ENCODE measurements at regions not wholly inside any gene's neighbourhood (a gene's known extent, or its start where the extent isn't known, plus 50 kb on each side); places are given as distances from the start of the nearest gene placed in this dataset.

- Histone ChIP-seq H3K9ac (ENCODE audit: low read length) (no peak overlapping the region), H2AFZ (ENCODE audit: low read depth, low read length, poor library complexity, severe bottlenecking) (no peak overlapping the region), H3K9me3 (ENCODE audit: control insufficient read depth in 1 of 2, insufficient read depth in 1 of 2, low read depth in 1 of 2, low read length in 2 of 2) (no peaks in the 10 kb centered on the region), H3K27me3 (ENCODE audit: insufficient read depth, low read length) (no peaks in the 10 kb centered on the region), H3K27ac (ENCODE audit: low read depth, low read length) (no peak overlapping the region), H3K79me2 (ENCODE audit: insufficient read depth, low read length) (no peaks in the 10 kb centered on the region), H3K4me2 (ENCODE audit: low read length) (no peak overlapping the region), H3K9me2 (ENCODE audit: insufficient read depth) (no peaks in the 10 kb centered on the region), H3K4me3 (replicated peaks in 1 of 2; ENCODE audit: low read depth in 1 of 2, low read length in 2 of 2) (no peak overlapping the region), H3K36me3 (ENCODE audit: control insufficient read depth in 1 of 2, insufficient read depth in 2 of 2, low read length in 2 of 2) (no peaks in the 10 kb centered on the region), H4K20me1 (ENCODE audit: insufficient read depth) (no peaks in the 10 kb centered on the region), H3K4me1 (ENCODE audit: control insufficient read depth in 1 of 2, insufficient read depth in 2 of 2, low read length in 2 of 2) (peaks cover 0 to 26% of the 10 kb centered on the region in 2 experiments; a peak in 2 of 4 replicates)
- DNase-seq (ENCODE audit: low read depth, low spot score) (no peak), ATAC-seq (no peak)
- POLR2A ChIA-PET, result no interaction called here
- BruUV-seq (replicated peaks), result no TSS peak
- RAD21 ChIA-PET (ENCODE audit: low non-redundant PET in 1 of 2, low total read pairs in 2 of 2, uncharacterized antibody in 2 of 2, unreplicated experiment in 2 of 2), result no interaction called here
- TF ChIP-seq ATF3 (IDR thresholded peaks at IDR 0.05), result no peak
- no peak for TF ChIP-seq CTCF (IDR thresholded peaks at IDR 0.05 in 2 of 3, conservative IDR thresholded peaks at IDR 0.05 in 1 of 3; ENCODE audit: borderline replicate concordance in 1 of 3, insufficient read depth in 1 of 3, low read depth in 2 of 3, low read length in 2 of 3)
- no peak for TF ChIP-seq REST (IDR thresholded peaks at IDR 0.05; ENCODE audit: low read depth)
- TF ChIP-seq SRF (IDR thresholded peaks at IDR 0.05; ENCODE audit: low read depth), result no peak
- no peak for TF ChIP-seq ZBTB33 (IDR thresholded peaks at IDR 0.05; ENCODE audit: extremely low read depth, insufficient replicate concordance, low read length)
- no peak for TF ChIP-seq MAX (IDR thresholded peaks at IDR 0.05)
- no peak for TF ChIP-seq FOSL1 (IDR thresholded peaks at IDR 0.05; ENCODE audit: low read depth)
- TF ChIP-seq EGR1 (IDR thresholded peaks at IDR 0.05; ENCODE audit: low read depth), result no peak
- no peak for TF ChIP-seq POLR2A (IDR thresholded peaks at IDR 0.05; ENCODE audit: borderline replicate concordance, extremely low read depth, insufficient read depth, insufficient read length)
- no peak for TF ChIP-seq RAD21 (IDR thresholded peaks at IDR 0.05; ENCODE audit: low read depth)
- no peak for TF ChIP-seq TCF7L2 (IDR thresholded peaks at IDR 0.05; ENCODE audit: borderline replicate concordance, extremely low read depth, insufficient read depth, insufficient read length)
- TF ChIP-seq SP1 (IDR thresholded peaks at IDR 0.05; ENCODE audit: low read depth), result no peak
- TF ChIP-seq SIN3A (IDR thresholded peaks at IDR 0.05; ENCODE audit: low read depth), result no peak
- no peak for TF ChIP-seq CEBPB (IDR thresholded peaks at IDR 0.05; ENCODE audit: low read depth)
- no peak for TF ChIP-seq ZNF274 (IDR thresholded peaks at IDR 0.05; ENCODE audit: low read depth, low read length)
- TF ChIP-seq EZH2 (IDR thresholded peaks at IDR 0.05), result no peak
- no peak for TF ChIP-seq ELF1 (IDR thresholded peaks at IDR 0.05; ENCODE audit: borderline replicate concordance, low read depth)
- TF ChIP-seq CBX3 (IDR thresholded peaks at IDR 0.05; ENCODE audit: low read depth), result no peak
- no peak for TF ChIP-seq POLR2AphosphoS5 (IDR thresholded peaks at IDR 0.05; ENCODE audit: low read depth, low read length)
- intact Hi-C loops (cut with micrococcal nuclease), result no loop called here
- CTCF ChIA-PET, result no interaction called here
Observed at GRCh38 chr15:100778831-100779288, 100.8 kb upstream of the ALDH1A3 start.
